WTC11 (cell line): ENCODE measurements at regions not wholly inside any gene's neighbourhood (a gene's known extent, or its start where the extent isn't known, plus 50 kb on each side); places are given as distances from the start of the nearest gene placed in this dataset.

Experiments
- ATAC-seq: fragments of 200-7000 bp; cut with Tn5 transposase; 2 replicates; pipeline ENCODE4 v1.10.0; 2021; ENCODE audit warnings: mild to moderate bottlenecking, moderate library complexity
- CTCF ChIA-PET: fragments of 300-600 bp; sonication (Branson Sonifier 250); formaldehyde crosslinking; loops from one replicate; lab custom pipeline; 2021; ENCODE audit warnings: antibody characterized with exemption; lab: Charles Lee
- POLR2A ChIA-PET: fragments of 350-600 bp; sonication (Branson Sonifier 250); formaldehyde crosslinking; loops from one replicate; lab custom pipeline; 2021; ENCODE audit warnings: antibody characterized with exemption; lab: Charles Lee
- DNase-seq: peaks from one replicate; pipeline ENCODE4 v3.0.0; 2021; ENCODE audit warnings: low spot score
- H3K27ac Mint-ChIP-seq: 2 replicates; pipeline ENCODE4 v1.8.0; 2021; ENCODE audit warnings: mixed read lengths
- H3K27me3 Mint-ChIP-seq: 2 replicates; pipeline ENCODE4 v1.8.0; 2021; ENCODE audit warnings: low read depth, mild to moderate bottlenecking, moderate library complexity, mixed read lengths
- H3K36me3 Mint-ChIP-seq: 2 replicates; pipeline ENCODE4 v1.8.0; 2021; ENCODE audit warnings: mixed read lengths
- H3K4me1 Mint-ChIP-seq: 2 replicates; pipeline ENCODE4 v1.8.0; 2022; ENCODE audit warnings: mixed read lengths
- H3K4me3 Mint-ChIP-seq: 2 replicates; pipeline ENCODE4 v1.8.0; 2021; ENCODE audit warnings: mild to moderate bottlenecking, moderate library complexity, mixed read lengths
- H3K9me3 Mint-ChIP-seq: 2 replicates; pipeline ENCODE4 v1.8.0; 2021; ENCODE audit warnings: mixed read lengths
- AR ChIP-seq: fragments of 250-450 bp; sonication (Bioruptor Pico); IDR thresholded peaks from 2 replicates; pipeline ENCODE4 v1.9.0; 2021; ENCODE audit warnings: mild to moderate bottlenecking
- ATF6 ChIP-seq: sonication (generic); formaldehyde crosslinking; IDR thresholded peaks from 2 replicates; pipeline ENCODE4 v1.8.1; 2023; ENCODE audit warnings: mild to moderate bottlenecking, missing genetic modification reagents
- CTCF ChIP-seq: fragments of 200-600 bp; IDR thresholded peaks from 2 replicates; pipeline ENCODE4 v1.8.0; 2022; ENCODE audit warnings: antibody characterized with exemption
- FOXK1 ChIP-seq: sonication (generic); formaldehyde crosslinking; IDR thresholded peaks from 2 replicates; pipeline ENCODE4 v1.8.0; 2022; ENCODE audit warnings: mild to moderate bottlenecking, moderate library complexity, missing genetic modification reagents
- GABPB1 ChIP-seq: sonication (generic); formaldehyde crosslinking; IDR thresholded peaks from 2 replicates; pipeline ENCODE4 v1.8.1; 2023; ENCODE audit warnings: mild to moderate bottlenecking, missing genetic modification reagents
- MXD4 ChIP-seq: fragments of 250-450 bp; sonication (Bioruptor Pico); IDR thresholded peaks from 2 replicates; pipeline ENCODE4 v1.8.0; 2021; ENCODE audit warnings: mild to moderate bottlenecking, moderate library complexity, borderline replicate concordance
- TEAD1 ChIP-seq: sonication (generic); formaldehyde crosslinking; IDR thresholded peaks from 2 replicates; pipeline ENCODE4 v1.8.0; 2022; ENCODE audit warnings: mild to moderate bottlenecking, missing genetic modification reagents
- USF2 ChIP-seq: sonication (generic); formaldehyde crosslinking; IDR thresholded peaks from 2 replicates; pipeline ENCODE4 v1.8.1; 2023; ENCODE audit warnings: mild to moderate bottlenecking, missing genetic modification reagents, moderate library complexity
- ZBTB43 ChIP-seq: sonication (generic); formaldehyde crosslinking; IDR thresholded peaks from 2 replicates; pipeline ENCODE4 v1.8.1; 2023; ENCODE audit warnings: mild to moderate bottlenecking, missing genetic modification reagents
- ZMAT4 ChIP-seq: fragments of 250-450 bp; sonication (Bioruptor Pico); IDR thresholded peaks from 2 replicates; pipeline ENCODE4 v1.9.0; 2021; ENCODE audit warnings: mild to moderate bottlenecking
- ZNF281 ChIP-seq: sonication (generic); formaldehyde crosslinking; IDR thresholded peaks from 2 replicates; pipeline ENCODE4 v1.8.0; 2023; ENCODE audit warnings: mild to moderate bottlenecking, missing genetic modification reagents
- ZNF396 ChIP-seq: fragments of 250-450 bp; sonication (Bioruptor Pico); IDR thresholded peaks from 2 replicates; pipeline ENCODE4 v1.8.0; 2021; ENCODE audit warnings: mild to moderate bottlenecking, moderate library complexity, borderline replicate concordance

- no peak for ATAC-seq
- H3K27ac Mint-ChIP-seq, result no peak overlapping the region
- no peak overlapping the region for H3K4me3 Mint-ChIP-seq
- CTCF ChIA-PET, result no interaction called here
- TF ChIP-seq MXD4 (CRISPR knock-in tag) (no peak), ZNF396 (no peak), AR (no peak), ZBTB43 (CRISPR knock-in tag) (no peak), GABPB1 (no peak), ATF6 (no peak), CTCF (no peak), ZMAT4 (CRISPR knock-in tag) (no peak), TEAD1 (CRISPR knock-in tag) (no peak)
- TF ChIP-seq, all 79 proteins: peak for 0
- peaks cover 3% of the 10 kb centered on the region; the same call in 1 of the 2 replicates for H3K36me3 Mint-ChIP-seq
- no peaks in the 10 kb centered on the region for H3K27me3 Mint-ChIP-seq
- POLR2A ChIA-PET, result no interaction called here
- peaks cover 15% of the 10 kb centered on the region for H3K9me3 Mint-ChIP-seq
- DNase-seq, result no peak
- peaks cover 7% of the 10 kb centered on the region for H3K4me1 Mint-ChIP-seq
Measured at GRCh38 chr18:76216096-76216495, 278.9 kb downstream of the ZNF516 start.

- CTCF ChIA-PET, result interaction anchor here (0.7 to 1.5 kb wide), 2 partner anchors 43 to 45 kb away, joined by 3 read pairs; no protein-coding TSS in a partner anchor
- no peak overlapping the region for H3K27ac Mint-ChIP-seq
- no peak for TF ChIP-seq FOXK1 (CRISPR knock-in tag)
- TF ChIP-seq, all 79 proteins: peak for 0
- peaks cover 13% of the 10 kb centered on the region for H3K4me1 Mint-ChIP-seq
- no peak overlapping the region for H3K4me3 Mint-ChIP-seq
- peaks cover 3% of the 10 kb centered on the region; the same call in 1 of the 2 replicates for H3K36me3 Mint-ChIP-seq
- H3K27me3 Mint-ChIP-seq, result no peaks in the 10 kb centered on the region
- DNase-seq (no peak), ATAC-seq (no peak)
- POLR2A ChIA-PET, result no interaction called here
- peaks cover 15% of the 10 kb centered on the region for H3K9me3 Mint-ChIP-seq
Measured at GRCh38 chr18:76213991-76214390, 281.1 kb downstream of the ZNF516 start.

GRCh38 chr18:76212960-76213359, 282.1 kb downstream of the ZNF516 start:
- peak; percentile 57 for ATAC-seq
- Mint-ChIP-seq H3K27ac (no peak overlapping the region), H3K4me1 (peaks cover 16% of the 10 kb centered on the region), H3K27me3 (no peaks in the 10 kb centered on the region), H3K4me3 (no peak overlapping the region), H3K9me3 (peaks cover 15% of the 10 kb centered on the region), H3K36me3 (peaks cover 3% of the 10 kb centered on the region; the same call in 1 of the 2 replicates)
- no peak for TF ChIP-seq USF2 (CRISPR knock-in tag)
- no peak for TF ChIP-seq ZNF281 (CRISPR knock-in tag)
- CTCF ChIA-PET, result interaction anchor here (0.6 to 1.5 kb wide), 2 partner anchors 46 to 928 kb away, joined by 3 to 4 read pairs; no protein-coding TSS in a partner anchor
- POLR2A ChIA-PET, result no interaction called here
- no peak for DNase-seq
